Esophagus squamous epithelium (tissue), 4 donors: ENCODE measurements at regions not wholly inside any gene's neighbourhood (a gene's known extent, or its start where the extent isn't known, plus 50 kb on each side); places are given as distances from the start of the nearest gene placed in this dataset.

ENCODE experiments used
- POLR2A ChIP-seq, 4 donors: fragments of 450-650 bp; IDR thresholded peaks; one replicate each; pipeline ENCODE4 v1.6.1; 2017; ENCODE audit warnings: antibody characterized with exemption in 4 of 4, mild to moderate bottlenecking in 4 of 4, moderate library complexity in 3 of 4
- TF ChIP-seq, protein P1 (sequence below), 6 experiments: fragments of 450-650 bp in 4 of 6; fragments of 200-600 bp in 2 of 6; sonication (generic) in 2 of 6; IDR thresholded peaks; one replicate each; pipeline ENCODE4 v1.5.1; 2016 to 2019; ENCODE audit warnings: antibody characterized with exemption in 6 of 6, mild to moderate bottlenecking in 4 of 6, moderate library complexity in 4 of 6

DNA sequence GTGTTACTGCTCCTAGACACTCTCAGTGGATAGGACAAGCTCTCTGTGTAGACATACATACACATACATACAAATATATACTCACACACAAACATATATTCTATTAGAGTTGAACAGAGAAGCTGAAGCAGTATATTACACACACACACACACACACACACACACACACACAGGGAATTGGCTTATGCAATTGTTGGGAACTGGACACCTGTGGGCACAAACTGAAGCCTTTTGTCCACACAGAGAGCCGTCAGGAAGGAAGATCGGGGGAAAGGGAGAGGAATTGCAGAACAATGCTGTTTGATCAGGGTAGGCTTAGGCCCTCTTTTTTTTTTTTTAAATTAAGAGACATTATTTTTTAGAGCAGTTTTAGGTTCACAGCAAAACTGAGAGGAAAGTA lies 180.7 kb upstream of the DDHD1 start:
- TF ChIP-seq, protein P1, sequence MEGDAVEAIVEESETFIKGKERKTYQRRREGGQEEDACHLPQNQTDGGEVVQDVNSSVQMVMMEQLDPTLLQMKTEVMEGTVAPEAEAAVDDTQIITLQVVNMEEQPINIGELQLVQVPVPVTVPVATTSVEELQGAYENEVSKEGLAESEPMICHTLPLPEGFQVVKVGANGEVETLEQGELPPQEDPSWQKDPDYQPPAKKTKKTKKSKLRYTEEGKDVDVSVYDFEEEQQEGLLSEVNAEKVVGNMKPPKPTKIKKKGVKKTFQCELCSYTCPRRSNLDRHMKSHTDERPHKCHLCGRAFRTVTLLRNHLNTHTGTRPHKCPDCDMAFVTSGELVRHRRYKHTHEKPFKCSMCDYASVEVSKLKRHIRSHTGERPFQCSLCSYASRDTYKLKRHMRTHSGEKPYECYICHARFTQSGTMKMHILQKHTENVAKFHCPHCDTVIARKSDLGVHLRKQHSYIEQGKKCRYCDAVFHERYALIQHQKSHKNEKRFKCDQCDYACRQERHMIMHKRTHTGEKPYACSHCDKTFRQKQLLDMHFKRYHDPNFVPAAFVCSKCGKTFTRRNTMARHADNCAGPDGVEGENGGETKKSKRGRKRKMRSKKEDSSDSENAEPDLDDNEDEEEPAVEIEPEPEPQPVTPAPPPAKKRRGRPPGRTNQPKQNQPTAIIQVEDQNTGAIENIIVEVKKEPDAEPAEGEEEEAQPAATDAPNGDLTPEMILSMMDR (IDR thresholded peaks at IDR 0.05) = no peak
- no peak for TF ChIP-seq POLR2A (IDR thresholded peaks at IDR 0.05)
